ENCODE measurements at regions not wholly inside any gene's neighbourhood (a gene's known extent, or its start where the extent isn't known, plus 50 kb on each side); places are given as distances from the start of the nearest gene placed in this dataset.

- TF ChIP-seq EZH2 (IDR thresholded peaks at IDR 0.05; ENCODE audit: low read depth, low read length, severe bottlenecking), result no peak
- TF ChIP-seq TCF12 (IDR thresholded peaks at IDR 0.05; ENCODE audit: low read depth, low read length), result no peak
Measured at GRCh38 chr5:124157320-124157719, 589.1 kb downstream of the ZNF608 start (continued).

Measured in H1 (cell line).